Activated CD4-positive, alpha-beta T cell treated with anti-CD3 and anti-CD28 coated beads, Interleukin-2, amount 10 ng/mL, durations not matched to agents 7 days and 5 days (primary cell): ENCODE measurements at regions not wholly inside any gene's neighbourhood (a gene's known extent, or its start where the extent isn't known, plus 50 kb on each side); places are given as distances from the start of the nearest gene placed in this dataset.
"Not testable (repeated sequence)": the region's sequence is repeated elsewhere in the genome, so short reads cannot be mapped to it uniquely, and the experiment has no call there.

ENCODE experiments used
- CTCF ChIA-PET: fragments of 350-600 bp; sonication (Branson Sonifier 250); formaldehyde crosslinking; loops from one replicate; lab custom pipeline; 2021; ENCODE audit warnings: antibody characterized with exemption; lab: Charles Lee
- POLR2A ChIA-PET: fragments of 350-600 bp; sonication (Branson Sonifier 250); formaldehyde crosslinking; loops from one replicate; lab custom pipeline; 2021; ENCODE audit warnings: antibody characterized with exemption; lab: Charles Lee
- DNase-seq: peaks from one replicate; pipeline ENCODE4 v3.0.0-alpha.2; 2020
- H3K27ac Mint-ChIP-seq: one replicate; pipeline ENCODE4 v1.8.0; 2021; ENCODE audit warnings: mild to moderate bottlenecking, moderate library complexity, mixed read lengths
- H3K27me3 Mint-ChIP-seq: one replicate; pipeline ENCODE4 v1.8.0; 2021; ENCODE audit warnings: mixed read lengths
- H3K36me3 Mint-ChIP-seq: one replicate; pipeline ENCODE4 v1.8.0; 2021; ENCODE audit warnings: low read depth, mixed read lengths
- H3K4me1 Mint-ChIP-seq: one replicate; pipeline ENCODE4 v1.8.0; 2021; ENCODE audit warnings: mixed read lengths
- H3K4me3 Mint-ChIP-seq: one replicate; pipeline ENCODE4 v1.8.0; 2021; ENCODE audit warnings: mild to moderate bottlenecking, moderate library complexity, mixed read lengths
- H3K9me3 Mint-ChIP-seq: one replicate; pipeline ENCODE4 v1.8.0; 2021; ENCODE audit warnings: mixed read lengths

DNA sequence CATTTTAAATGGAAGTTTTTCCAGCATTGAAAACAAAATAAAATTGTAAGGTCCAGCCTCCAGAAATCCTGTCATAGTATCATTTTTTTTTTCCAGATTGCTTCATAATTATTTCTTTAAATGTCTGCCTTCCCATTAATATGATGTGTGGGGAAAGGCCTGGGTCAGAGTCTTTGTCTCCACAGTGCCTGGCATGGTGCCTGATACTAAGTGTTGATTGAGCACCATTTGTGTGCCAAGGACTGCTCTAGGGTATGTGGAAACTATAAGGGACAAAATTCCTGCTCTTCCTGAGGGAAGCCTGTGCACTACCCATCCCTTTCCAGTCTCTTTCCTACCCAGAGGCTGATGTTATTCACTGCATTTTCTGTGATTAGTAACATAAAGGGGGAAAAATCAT is 53.1 kb upstream of the BEND4 start:
- no peak overlapping the region for H3K27ac Mint-ChIP-seq

DNA sequence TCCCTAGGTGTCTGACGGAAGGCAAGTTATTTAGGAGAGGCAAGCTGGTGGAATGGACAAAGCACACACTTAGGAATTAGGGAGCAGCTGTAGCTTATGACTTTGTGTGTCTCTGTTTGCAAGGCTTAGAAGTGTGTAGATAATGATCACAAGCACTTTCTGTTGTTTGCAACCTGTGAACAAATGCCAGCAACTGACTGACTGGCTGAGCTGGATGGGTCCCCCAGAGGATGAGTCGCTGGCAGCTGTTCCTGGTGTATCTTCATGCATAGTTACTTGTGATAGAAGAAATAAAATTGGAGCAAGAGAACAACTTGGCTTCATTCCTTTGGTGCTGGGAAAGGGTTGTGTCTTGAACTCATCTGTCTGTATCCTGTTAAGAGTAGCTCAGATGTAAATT is 64.2 kb upstream of the BEND4 start:
- Mint-ChIP-seq H3K36me3 (no peaks in the 10 kb centered on the region), H3K27ac (no peak overlapping the region), H3K27me3 (no peaks in the 10 kb centered on the region), H3K4me1 (no peaks in the 10 kb centered on the region), H3K4me3 (no peak overlapping the region), H3K9me3 (no peaks in the 10 kb centered on the region)
- CTCF ChIA-PET: interaction anchor here (0.6 kb wide), 1 partner anchor 15 kb away, joined by 3 read pairs; no protein-coding TSS in a partner anchor
- POLR2A ChIA-PET: no interaction called here
- no peak for DNase-seq

More for the DNA sequence above, 53.1 kb upstream of the BEND4 start:
- H3K27me3 Mint-ChIP-seq: no peaks in the 10 kb centered on the region
- H3K9me3 Mint-ChIP-seq: no peaks in the 10 kb centered on the region
- no peaks in the 10 kb centered on the region for H3K36me3 Mint-ChIP-seq
- ChIA-PET CTCF (no interaction called here), POLR2A (no interaction called here)
- H3K4me3 Mint-ChIP-seq: no peak overlapping the region
- DNase-seq: no peak
- no peaks in the 10 kb centered on the region for H3K4me1 Mint-ChIP-seq

DNA sequence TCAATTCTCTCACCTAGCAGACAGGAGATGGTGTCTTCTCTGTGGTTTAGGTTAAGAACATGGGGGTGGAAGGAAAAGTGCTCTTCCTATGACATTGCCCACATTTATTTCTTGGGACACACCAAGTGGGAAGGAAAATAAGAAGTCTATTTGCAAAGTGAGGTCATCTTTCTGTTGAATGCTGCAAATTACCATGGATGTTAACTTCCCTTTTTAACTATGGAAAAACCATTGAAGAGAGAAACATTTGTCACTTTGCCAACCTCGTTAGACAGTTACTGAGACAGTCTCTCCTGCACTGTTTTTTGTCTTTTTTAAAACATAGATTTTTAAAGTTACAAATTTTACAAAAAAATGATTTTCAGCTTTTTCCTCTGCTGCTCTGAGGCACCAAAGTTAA is 72.8 kb upstream of the BEND4 start:
- Mint-ChIP-seq H3K27me3 (peaks cover 2% of the 10 kb centered on the region), H3K36me3 (no peaks in the 10 kb centered on the region), H3K9me3 (no peaks in the 10 kb centered on the region), H3K4me1 (no peaks in the 10 kb centered on the region), H3K27ac (no peak overlapping the region), H3K4me3 (no peak overlapping the region)
- ChIA-PET CTCF (no interaction called here), POLR2A (no interaction called here)
- DNase-seq: no peak

DNA sequence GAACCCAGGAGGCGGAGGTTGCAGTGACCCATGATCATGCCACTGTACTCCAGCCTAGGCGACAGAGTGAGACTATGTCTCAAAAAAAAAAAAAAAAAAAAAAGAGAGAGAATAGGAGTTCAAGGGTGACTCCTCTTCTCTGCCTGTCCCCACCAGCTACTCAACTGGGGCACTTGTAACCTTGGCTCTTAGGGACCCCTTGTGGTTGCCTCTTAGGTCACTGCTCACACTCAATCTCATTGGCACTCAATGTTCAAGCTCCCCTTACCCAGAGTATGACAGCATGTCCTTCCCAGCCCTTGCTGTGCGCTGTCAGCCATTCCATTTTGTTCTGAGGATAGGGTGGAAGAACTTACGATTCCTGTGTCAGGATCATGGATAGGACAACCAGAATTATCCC is 82.4 kb upstream of the BEND4 start:
- Mint-ChIP-seq H3K4me3 (no peak overlapping the region), H3K36me3 (no peaks in the 10 kb centered on the region), H3K27ac (no peak overlapping the region), H3K9me3 (no peaks in the 10 kb centered on the region), H3K27me3 (no peaks in the 10 kb centered on the region), H3K4me1 (no peaks in the 10 kb centered on the region)
- POLR2A ChIA-PET: no interaction called here
- CTCF ChIA-PET: interaction anchor here (0.6 kb wide), 2 partner anchors 66 to 115 kb away, joined by 3 to 4 read pairs; no protein-coding TSS in a partner anchor
- no peak for DNase-seq

DNA sequence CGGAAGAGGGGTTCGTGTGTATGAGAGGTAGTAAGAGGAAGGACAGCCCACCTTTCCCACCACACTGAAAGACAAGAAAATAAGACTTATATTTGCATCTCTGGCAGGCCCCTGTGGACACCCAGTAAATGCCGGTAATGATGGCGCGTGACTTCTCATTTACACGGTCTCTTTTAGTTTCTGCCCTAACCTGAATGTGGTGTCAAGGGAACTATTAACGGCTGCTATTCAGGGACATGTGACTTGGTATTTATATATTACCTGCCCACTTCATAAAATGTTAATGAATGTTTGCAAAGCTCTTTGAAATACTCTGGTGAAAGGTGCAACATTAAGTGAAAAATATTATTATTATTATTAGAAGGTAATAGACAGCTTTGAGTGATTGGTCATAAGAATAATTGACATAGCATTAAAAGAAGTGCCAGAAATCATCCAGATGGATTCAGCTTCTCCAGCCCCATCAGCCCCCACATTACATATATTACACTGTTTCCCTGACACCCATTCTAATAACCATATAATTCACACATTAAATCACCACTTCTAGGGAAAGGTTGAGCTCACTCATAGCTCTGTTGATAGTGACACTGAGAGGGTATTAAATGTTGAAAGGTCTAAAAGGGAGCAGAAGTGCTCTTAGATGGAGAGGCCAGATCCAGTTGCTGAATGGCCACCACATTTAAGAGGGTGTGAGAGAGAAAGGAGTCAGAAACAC is 83.0 kb upstream of the BEND4 start:
- Mint-ChIP-seq H3K27me3 (no peaks in the 10 kb centered on the region), H3K27ac (no peak overlapping the region), H3K4me1 (no peaks in the 10 kb centered on the region), H3K9me3 (no peaks in the 10 kb centered on the region), H3K36me3 (no peaks in the 10 kb centered on the region), H3K4me3 (no peak overlapping the region)
- ChIA-PET POLR2A (no interaction called here), CTCF (no interaction called here)
- no peak for DNase-seq

DNA sequence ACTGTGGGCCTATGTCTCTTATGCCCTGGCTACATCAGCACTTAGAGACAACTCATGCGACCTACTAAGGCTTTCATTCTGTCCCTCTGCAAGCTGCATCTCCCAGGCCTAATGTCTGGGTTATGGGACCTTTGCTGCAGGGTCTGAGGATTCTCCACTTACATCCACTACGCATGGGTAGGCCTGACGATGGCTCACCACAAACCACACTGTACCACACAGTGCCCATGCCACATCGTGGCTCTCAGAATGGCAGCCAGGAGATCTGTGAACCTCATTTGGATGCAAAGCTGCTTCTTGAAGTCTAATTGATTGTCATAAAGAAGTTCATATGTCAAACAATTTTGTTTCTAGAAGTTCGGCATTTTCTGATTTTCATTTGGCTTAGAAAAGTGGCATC is 84.6 kb upstream of the BEND4 start:
- POLR2A ChIA-PET: no interaction called here
- Mint-ChIP-seq H3K9me3 (no peaks in the 10 kb centered on the region), H3K27me3 (no peaks in the 10 kb centered on the region), H3K36me3 (no peaks in the 10 kb centered on the region), H3K4me1 (no peaks in the 10 kb centered on the region), H3K27ac (no peak overlapping the region), H3K4me3 (no peak overlapping the region)
- no peak for DNase-seq
- CTCF ChIA-PET: no interaction called here

DNA sequence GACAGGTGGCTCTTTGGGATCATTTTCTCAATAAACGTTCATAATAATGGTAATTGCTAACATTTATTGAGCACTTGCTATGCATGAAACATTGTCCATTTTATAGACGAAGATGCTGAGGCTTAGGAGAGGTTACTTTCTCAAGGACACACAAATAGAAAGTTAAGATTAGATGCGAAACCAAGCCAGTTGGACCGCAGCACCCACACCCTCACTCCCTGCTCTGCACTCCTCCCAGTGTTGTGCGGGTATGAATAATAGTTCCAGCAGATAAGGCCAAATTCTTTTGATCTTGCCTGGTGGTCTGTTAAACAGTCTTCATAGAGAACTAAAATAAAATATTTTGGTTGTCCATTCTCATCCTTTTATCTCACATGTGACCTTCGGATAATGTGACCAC is 85.0 kb upstream of the BEND4 start:
- Mint-ChIP-seq H3K4me3 (no peak overlapping the region), H3K27ac (no peak overlapping the region), H3K36me3 (no peaks in the 10 kb centered on the region), H3K9me3 (no peaks in the 10 kb centered on the region), H3K27me3 (no peaks in the 10 kb centered on the region), H3K4me1 (no peaks in the 10 kb centered on the region)
- POLR2A ChIA-PET: no interaction called here
- CTCF ChIA-PET: no interaction called here
- DNase-seq: no peak

DNA sequence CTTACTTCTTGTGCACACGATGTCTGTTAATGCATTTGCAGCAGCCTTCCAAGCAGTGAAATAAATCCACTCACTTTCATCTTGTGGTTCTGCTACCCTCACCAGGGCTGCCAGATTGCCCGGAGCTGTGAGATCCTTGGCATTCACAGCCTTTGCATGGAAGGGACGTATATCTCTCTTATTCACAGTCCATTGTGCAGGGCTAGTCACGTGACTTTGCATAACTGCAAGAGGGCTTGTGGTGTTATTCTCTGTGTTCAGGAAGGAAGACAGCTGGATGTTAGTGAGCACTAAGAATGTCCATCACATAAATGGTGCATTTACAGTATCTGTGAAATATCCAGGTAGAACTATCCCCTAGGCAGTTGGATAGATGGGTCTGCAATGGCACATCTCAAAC is 96.5 kb upstream of the BEND4 start:
- POLR2A ChIA-PET: no interaction called here
- no peak for DNase-seq
- no peaks in the 10 kb centered on the region for H3K36me3 Mint-ChIP-seq
- no peaks in the 10 kb centered on the region for H3K4me1 Mint-ChIP-seq
- H3K4me3 Mint-ChIP-seq: no peak overlapping the region
- CTCF ChIA-PET: interaction anchor here (1.3 kb wide), 1 partner anchor 9 kb away, joined by 3 read pairs; no protein-coding TSS in a partner anchor
- no peak overlapping the region for H3K27ac Mint-ChIP-seq
- no peaks in the 10 kb centered on the region for H3K27me3 Mint-ChIP-seq
- no peaks in the 10 kb centered on the region for H3K9me3 Mint-ChIP-seq

DNA sequence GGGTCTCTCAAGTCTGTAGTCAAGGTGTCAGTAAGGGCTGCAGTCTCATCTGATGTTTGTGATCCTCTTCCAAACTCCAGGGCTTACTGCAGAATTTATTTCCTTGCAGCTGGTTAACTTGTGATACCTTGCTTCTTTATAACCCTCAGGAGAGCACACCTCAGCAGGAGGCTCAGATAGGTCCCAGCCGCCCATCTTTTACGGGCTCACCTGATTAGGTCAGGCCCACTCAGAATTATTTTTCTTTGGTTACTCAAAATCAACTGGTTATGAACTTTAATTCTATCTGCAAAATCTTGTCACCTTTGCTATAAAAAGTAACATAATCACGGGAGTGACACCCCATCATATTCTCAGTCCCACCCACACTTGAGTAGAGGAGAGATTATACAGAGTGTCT is 99.9 kb upstream of the BEND4 start:
- Mint-ChIP-seq H3K36me3 (no peaks in the 10 kb centered on the region), H3K27ac (no peak overlapping the region), H3K9me3 (no peaks in the 10 kb centered on the region), H3K4me1 (no peaks in the 10 kb centered on the region), H3K4me3 (no peak overlapping the region), H3K27me3 (no peaks in the 10 kb centered on the region)
- ChIA-PET POLR2A (no interaction called here), CTCF (no interaction called here)
- DNase-seq: no peak

DNA sequence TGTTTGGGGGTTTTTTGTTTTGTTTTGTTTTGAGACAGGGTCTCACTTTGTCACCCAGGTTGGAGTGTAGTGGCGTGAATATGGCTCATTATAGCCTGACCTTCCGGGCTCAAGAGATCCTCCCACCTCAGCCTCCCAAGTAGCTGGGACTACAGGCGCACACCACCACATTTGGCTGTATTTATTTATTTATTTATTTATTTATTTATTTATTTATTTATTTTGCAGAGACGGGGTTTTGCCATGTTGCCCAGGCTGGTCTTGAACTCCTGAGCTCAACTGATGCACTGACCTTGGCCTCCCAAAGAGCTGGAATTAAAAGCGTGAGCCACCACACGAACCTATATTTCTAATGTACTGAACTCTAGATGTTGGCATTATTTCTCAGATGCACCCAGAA is 105.2 kb upstream of the BEND4 start:
- H3K27me3 Mint-ChIP-seq, H3K36me3 Mint-ChIP-seq, DNase-seq, POLR2A ChIA-PET, H3K4me3 Mint-ChIP-seq, H3K9me3 Mint-ChIP-seq, H3K27ac Mint-ChIP-seq, H3K4me1 Mint-ChIP-seq: not testable (repeated sequence)
- CTCF ChIA-PET: interaction anchor here (0.6 to 1.1 kb wide), 2 partner anchors 8 to 17 kb away, joined by 3 read pairs; no protein-coding TSS in a partner anchor

DNA sequence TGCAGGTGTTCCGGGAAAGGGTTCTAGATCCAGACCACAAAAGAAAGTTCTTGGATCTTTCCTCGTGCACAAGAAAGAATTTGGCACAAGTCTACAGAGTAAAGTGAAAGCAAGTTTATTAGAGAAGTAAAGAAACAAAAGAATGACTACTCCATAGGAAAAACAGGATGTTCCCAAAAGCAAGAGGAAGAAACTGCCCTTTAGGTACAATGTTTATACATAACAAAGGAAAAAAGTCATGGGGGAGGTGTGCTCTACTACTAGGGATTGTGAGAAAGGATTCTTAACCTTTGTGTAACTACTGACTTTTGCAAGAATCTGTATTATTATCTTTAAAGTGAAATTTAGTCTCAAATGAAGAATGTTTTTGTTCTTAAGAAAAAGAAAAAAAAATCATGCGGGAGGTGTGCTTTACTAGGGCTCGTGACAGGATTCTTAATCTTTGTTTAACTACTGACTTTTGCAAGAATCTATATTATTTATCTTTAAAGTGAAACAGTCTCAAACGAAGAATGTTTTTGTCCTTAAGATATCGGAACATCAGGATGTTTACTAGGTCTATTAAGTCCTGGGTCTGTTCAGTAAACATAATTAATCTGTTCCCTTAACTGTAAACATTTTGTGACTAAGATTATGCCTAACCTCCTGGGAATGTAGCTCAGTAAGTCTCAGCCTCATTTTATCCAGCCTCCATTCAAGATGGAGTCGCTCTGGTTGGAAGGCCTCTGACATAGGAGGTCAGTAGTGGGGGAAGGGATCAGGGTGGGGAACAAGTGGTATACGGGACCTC is 110.4 kb upstream of the BEND4 start:
- ChIA-PET CTCF (no interaction called here), POLR2A (no interaction called here)
- Mint-ChIP-seq H3K27ac (no peak overlapping the region), H3K9me3 (peaks cover 3% of the 10 kb centered on the region), H3K36me3 (no peaks in the 10 kb centered on the region), H3K27me3 (no peaks in the 10 kb centered on the region), H3K4me1 (no peaks in the 10 kb centered on the region), H3K4me3 (no peak overlapping the region)
- no peak for DNase-seq

DNA sequence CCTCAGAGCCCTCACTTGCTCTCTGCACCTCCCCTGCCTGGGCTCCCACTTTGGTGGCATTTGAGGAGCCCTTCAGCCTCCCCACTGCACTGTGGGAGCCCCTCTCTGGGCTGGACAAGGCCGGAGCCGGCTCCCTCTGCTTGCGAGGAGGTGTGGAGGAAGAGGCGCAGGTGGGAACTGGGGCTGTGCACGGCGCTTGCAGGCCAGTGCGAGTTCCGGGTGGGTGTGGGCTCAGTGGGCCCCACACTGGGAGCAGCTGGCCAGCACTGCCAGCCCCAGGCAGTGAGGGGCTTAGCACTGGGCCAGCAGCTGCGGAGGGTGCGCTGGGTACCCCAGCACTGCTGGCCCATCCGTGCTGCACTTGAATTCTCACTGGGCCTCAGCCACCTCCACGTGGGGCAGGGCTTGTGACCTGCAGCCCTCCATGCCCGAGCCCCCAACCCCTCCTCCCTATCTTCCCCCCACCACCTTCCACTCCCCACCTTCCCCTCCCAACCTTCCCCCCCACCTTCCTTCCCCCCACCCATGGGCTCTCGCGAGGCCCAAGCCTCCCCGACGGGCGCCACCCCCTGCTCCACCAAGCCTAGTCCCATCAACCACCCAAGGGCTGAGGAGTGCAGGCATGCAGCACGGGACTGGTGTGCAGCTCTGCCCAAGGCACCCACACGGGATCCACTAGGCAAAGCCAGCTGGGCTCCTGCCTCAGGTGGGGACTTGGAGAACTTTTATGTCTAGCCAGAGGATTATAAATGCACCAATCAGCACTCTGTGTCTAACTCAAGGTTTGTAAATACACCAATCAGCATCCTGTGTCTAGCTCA is 113.5 kb upstream of the BEND4 start:
- peaks cover 3% of the 10 kb centered on the region for H3K9me3 Mint-ChIP-seq
- ChIA-PET POLR2A (no interaction called here), CTCF (no interaction called here)
- no peaks in the 10 kb centered on the region for H3K36me3 Mint-ChIP-seq
- no peaks in the 10 kb centered on the region for H3K4me1 Mint-ChIP-seq
- no peak overlapping the region for H3K27ac Mint-ChIP-seq
- no peak for DNase-seq
- no peak overlapping the region for H3K4me3 Mint-ChIP-seq
- H3K27me3 Mint-ChIP-seq: no peaks in the 10 kb centered on the region

DNA sequence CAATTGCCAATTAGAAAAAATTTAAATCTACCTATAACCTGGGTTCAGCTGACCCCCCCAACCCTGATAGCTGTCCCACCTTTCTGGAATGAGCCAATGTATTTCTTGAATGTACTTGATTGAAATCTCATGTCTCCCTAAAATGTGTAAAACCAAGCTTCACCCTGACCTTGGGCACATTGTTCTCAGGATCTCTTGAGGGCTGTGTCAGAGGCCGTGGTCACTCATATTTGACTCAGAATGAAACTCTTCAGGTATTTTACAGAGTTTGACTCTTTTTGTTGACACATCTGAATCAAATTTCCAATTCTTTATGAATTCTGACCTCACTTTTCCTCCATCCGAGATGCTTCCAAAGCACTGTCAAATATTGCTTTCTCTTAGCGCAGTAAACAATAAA is 115.3 kb upstream of the BEND4 start:
- Mint-ChIP-seq H3K4me3 (no peak overlapping the region), H3K4me1 (no peaks in the 10 kb centered on the region), H3K9me3 (peaks cover 3% of the 10 kb centered on the region), H3K36me3 (no peaks in the 10 kb centered on the region), H3K27ac (no peak overlapping the region), H3K27me3 (no peaks in the 10 kb centered on the region)
- POLR2A ChIA-PET: no interaction called here
- no peak for DNase-seq
- CTCF ChIA-PET: no interaction called here
